ENCODE measurements at regions not wholly inside any gene's neighbourhood (a gene's known extent, or its start where the extent isn't known, plus 50 kb on each side); places are given as distances from the start of the nearest gene placed in this dataset.

DNA sequence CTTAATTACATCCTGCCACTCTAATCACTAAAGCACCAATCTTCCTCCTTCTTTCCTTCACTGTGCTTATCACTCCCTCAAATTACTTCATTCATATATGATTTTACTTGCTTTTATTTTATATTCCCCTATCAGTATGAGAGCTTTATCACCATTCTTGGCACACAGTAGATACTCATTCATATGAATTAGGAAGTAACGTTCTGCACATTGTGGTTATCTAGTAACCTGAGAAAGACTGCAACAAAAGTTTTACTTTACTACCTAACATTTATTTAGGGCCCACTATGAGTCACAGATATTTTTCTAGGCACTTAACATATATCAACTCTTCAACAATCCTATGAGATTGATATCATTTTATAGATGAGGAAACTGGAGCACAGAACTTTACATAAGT, 1559.9 kb upstream of the TENM4 start:
- DNase-seq (ENCODE audit: low read depth) = no peak
- TF ChIP-seq, protein P1, sequence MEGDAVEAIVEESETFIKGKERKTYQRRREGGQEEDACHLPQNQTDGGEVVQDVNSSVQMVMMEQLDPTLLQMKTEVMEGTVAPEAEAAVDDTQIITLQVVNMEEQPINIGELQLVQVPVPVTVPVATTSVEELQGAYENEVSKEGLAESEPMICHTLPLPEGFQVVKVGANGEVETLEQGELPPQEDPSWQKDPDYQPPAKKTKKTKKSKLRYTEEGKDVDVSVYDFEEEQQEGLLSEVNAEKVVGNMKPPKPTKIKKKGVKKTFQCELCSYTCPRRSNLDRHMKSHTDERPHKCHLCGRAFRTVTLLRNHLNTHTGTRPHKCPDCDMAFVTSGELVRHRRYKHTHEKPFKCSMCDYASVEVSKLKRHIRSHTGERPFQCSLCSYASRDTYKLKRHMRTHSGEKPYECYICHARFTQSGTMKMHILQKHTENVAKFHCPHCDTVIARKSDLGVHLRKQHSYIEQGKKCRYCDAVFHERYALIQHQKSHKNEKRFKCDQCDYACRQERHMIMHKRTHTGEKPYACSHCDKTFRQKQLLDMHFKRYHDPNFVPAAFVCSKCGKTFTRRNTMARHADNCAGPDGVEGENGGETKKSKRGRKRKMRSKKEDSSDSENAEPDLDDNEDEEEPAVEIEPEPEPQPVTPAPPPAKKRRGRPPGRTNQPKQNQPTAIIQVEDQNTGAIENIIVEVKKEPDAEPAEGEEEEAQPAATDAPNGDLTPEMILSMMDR (conservative IDR thresholded peaks at IDR 0.05; ENCODE audit: control insufficient read depth, insufficient read depth, low read depth, low read length) = no peak
- H3K4me3 ChIP-seq (ENCODE audit: control insufficient read depth, low read depth, low read length) = no peak overlapping the region

DNA sequence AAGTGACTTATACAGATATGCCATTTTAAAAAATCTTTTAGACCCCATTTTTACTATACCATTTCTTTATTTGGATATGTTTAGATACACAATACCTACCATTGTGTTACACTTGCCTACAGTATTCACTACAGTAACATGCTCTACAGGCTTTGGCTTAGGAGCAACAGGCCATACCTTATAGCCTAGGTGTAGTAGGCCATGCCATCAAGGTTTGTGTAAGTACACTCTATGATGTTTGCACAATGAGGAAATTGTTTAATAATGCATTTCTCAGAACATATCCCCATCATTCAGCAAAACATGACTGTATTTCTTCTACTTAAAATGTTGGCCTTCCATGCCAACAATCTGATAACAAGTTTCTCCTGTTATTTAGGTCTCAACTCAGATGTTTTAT, 1559.5 kb upstream of the TENM4 start:
- TF ChIP-seq, protein P1 (conservative IDR thresholded peaks at IDR 0.05; ENCODE audit: control insufficient read depth, insufficient read depth, low read depth, low read length) = no peak
- DNase-seq (ENCODE audit: low read depth) = no peak
- H3K4me3 ChIP-seq (ENCODE audit: control insufficient read depth, low read depth, low read length) = no peak overlapping the region

DNA sequence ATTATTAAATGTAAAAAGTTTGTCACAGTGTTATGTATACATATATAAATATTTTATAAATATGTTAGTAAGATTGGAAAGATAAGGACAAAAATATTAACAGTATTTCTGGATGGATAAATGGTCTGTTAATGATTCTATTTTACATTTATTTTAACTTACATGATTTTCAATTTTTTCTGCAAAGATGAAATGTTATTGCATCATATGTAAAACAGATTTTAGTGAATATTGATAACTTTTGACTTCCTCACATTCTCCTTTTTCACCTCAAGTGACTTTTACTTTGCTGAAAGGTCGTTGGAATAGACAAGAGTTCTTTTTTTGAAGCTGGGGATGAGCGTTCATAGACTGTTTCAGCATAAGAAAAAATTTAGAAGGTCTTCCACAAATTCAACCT, 1554.7 kb upstream of the TENM4 start:
- TF ChIP-seq, protein P1 (conservative IDR thresholded peaks at IDR 0.05; ENCODE audit: control insufficient read depth, insufficient read depth, low read depth, low read length) = no peak
- DNase-seq (ENCODE audit: low read depth) = no peak
- H3K4me3 ChIP-seq (ENCODE audit: control insufficient read depth, low read depth, low read length) = no peak overlapping the region

DNA sequence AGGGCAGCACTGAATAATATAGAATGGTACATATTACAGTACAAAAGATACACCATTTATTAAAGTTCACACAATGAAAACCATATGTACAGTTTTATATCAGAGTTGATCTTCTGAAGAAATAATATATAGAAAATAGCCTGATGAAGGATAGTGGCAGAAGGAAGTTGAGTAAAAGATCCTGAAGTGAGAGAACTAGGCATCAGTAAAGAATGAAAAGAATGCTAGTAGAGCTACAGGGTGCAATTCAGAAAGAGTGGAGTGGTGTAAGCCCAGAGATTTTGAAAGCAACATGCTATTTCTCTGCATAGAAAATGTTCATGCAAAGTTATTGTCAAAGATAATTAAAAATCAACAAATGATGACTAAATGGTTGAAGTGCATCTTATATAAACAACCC, 1552.7 kb upstream of the TENM4 start:
- no peak overlapping the region for H3K4me3 ChIP-seq (ENCODE audit: control insufficient read depth, low read depth, low read length)
- TF ChIP-seq, protein P1 (conservative IDR thresholded peaks at IDR 0.05; ENCODE audit: control insufficient read depth, insufficient read depth, low read depth, low read length) = no peak
- no peak for DNase-seq (ENCODE audit: low read depth)

DNA sequence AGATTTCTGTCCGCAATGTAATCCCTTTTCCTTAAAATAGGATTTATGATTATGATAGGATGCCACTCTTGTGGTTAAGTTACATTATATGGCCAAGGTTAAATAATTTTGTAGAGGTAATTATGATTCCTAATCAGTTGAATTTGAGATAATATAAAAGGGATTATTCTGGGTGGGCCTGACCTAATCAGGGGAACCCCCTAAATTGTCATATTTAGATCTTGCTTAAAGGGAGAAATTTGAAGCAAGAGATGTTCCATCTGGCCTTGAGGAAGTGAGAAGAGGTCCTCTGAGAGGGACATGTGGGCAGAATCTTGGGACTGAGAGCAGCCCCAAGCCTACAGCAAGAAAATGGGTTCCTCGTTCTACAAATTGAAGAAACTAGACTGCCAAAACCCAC, 1550.1 kb upstream of the TENM4 start:
- no peak for DNase-seq (ENCODE audit: low read depth)
- TF ChIP-seq, protein P1 (conservative IDR thresholded peaks at IDR 0.05; ENCODE audit: control insufficient read depth, insufficient read depth, low read depth, low read length) = no peak
- H3K4me3 ChIP-seq (ENCODE audit: control insufficient read depth, low read depth, low read length) = no peak overlapping the region

DNA sequence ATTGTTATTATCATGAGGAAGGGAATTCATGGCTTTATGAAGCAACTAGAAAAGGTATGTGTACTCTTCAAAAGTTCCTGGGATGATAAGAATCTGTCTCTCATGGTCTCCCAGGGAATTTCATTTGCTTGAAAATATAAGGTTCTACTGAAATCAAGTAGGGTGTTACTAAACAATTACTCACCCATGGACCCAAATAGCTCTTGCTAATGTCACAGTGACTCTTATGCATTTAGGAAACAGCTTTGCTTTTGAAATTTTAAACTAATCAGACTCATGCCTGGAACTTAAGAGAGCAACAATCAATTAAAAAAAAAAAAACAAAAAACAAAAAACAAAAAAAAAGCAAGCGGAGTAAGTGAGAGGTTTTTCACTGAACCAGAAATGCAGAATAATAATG, 1546.3 kb upstream of the TENM4 start:
- TF ChIP-seq, protein P1 (conservative IDR thresholded peaks at IDR 0.05; ENCODE audit: control insufficient read depth, insufficient read depth, low read depth, low read length) = no peak
- DNase-seq (ENCODE audit: low read depth) = peak; percentile 8
- H3K4me3 ChIP-seq (ENCODE audit: control insufficient read depth, low read depth, low read length) = no peak overlapping the region

DNA sequence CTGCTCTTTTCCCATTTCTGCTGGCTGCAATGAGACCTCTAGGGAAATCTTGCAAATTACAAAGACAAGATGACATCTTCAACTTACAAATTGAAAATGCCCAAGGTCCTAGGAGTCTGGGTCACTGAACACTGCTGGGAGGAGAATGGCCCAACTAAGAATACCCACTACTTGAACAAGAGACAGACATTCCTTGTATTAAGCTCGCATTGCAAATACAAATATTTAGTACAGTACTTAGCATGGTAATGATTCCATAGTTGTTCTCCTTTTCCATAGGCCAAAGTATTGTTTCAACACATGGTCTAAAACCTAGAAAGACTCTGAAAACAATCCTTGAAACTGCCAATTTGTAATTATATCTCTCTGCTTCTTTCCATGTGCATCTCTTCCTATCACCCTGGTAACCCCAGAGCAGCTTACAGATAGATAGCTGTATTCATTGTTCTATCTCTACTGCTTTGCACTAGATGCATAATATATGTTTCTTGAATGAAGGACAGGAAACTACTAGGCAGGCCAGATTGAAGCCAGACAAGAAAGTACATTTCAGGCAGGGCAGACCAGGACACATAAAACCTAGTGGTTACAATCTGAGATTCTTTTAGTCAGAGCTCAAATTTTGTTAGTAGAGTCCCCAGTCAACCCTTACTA, 1545.7 kb upstream of the TENM4 start:
- no peak overlapping the region for H3K4me3 ChIP-seq (ENCODE audit: control insufficient read depth, low read depth, low read length)
- TF ChIP-seq, protein P1 (conservative IDR thresholded peaks at IDR 0.05; ENCODE audit: control insufficient read depth, insufficient read depth, low read depth, low read length) = no peak
- DNase-seq (ENCODE audit: low read depth) = no peak

Data from fibroblast of mammary gland (primary cell).